Renal cortical epithelial cell (primary cell): ENCODE measurements at regions not wholly inside any gene's neighbourhood (a gene's known extent, or its start where the extent isn't known, plus 50 kb on each side); places are given as distances from the start of the nearest gene placed in this dataset.

Source experiments
- DNase-seq: peaks from one replicate; pipeline ENCODE4 v3.0.0-alpha.2; 2011; ENCODE audit warnings: low read depth

GRCh38 chr10:128963211-128964099 is 503.6 kb upstream of the MGMT start:
- no peak for DNase-seq

- no peak for DNase-seq
These were observed 503.0 kb upstream of the MGMT start for GRCh38 chr10:128964100-128964403.

- DNase-seq, result no peak
These were observed 498.9 kb upstream of the MGMT start for GRCh38 chr10:128967980-128968756.

GRCh38 chr10:128969551-128969950 is 497.5 kb upstream of the MGMT start:
- DNase-seq, result no peak

- no peak for DNase-seq
These were observed 495.5 kb upstream of the MGMT start for GRCh38 chr10:128971374-128972035.

- DNase-seq, result no peak
These were observed 495.0 kb upstream of the MGMT start for GRCh38 chr10:128972036-128972405.

GRCh38 chr10:128973221-128973620 is 493.8 kb upstream of the MGMT start:
- DNase-seq, result no peak

GRCh38 chr10:128976856-128977255 is 490.2 kb upstream of the MGMT start:
- no peak for DNase-seq

GRCh38 chr10:128978211-128978610 is 488.8 kb upstream of the MGMT start:
- DNase-seq, result no peak

GRCh38 chr10:128979405-128979804 is 487.6 kb upstream of the MGMT start:
- DNase-seq, result no peak

GRCh38 chr10:128981251-128981650 is 485.8 kb upstream of the MGMT start:
- DNase-seq, result no peak

- no peak for DNase-seq
These were observed 485.0 kb upstream of the MGMT start for GRCh38 chr10:128981881-128982615.

- DNase-seq, result no peak
These were observed 484.5 kb upstream of the MGMT start for GRCh38 chr10:128982616-128982915.

- DNase-seq, result no peak
These were observed 482.0 kb upstream of the MGMT start for GRCh38 chr10:128985036-128985435.

GRCh38 chr10:128990986-128991385 is 476.1 kb upstream of the MGMT start:
- no peak for DNase-seq

- DNase-seq, result no peak
These were observed 474.3 kb upstream of the MGMT start for GRCh38 chr10:128992770-128993169.

GRCh38 chr10:128993443-128993842 is 473.6 kb upstream of the MGMT start:
- DNase-seq, result no peak

- DNase-seq, result no peak
These were observed 473.0 kb upstream of the MGMT start for GRCh38 chr10:128993911-128994538.

GRCh38 chr10:128994598-128995143 is 472.4 kb upstream of the MGMT start:
- no peak for DNase-seq

GRCh38 chr10:128995676-128996075 is 471.4 kb upstream of the MGMT start:
- no peak for DNase-seq

- DNase-seq, result no peak
These were observed 470.9 kb upstream of the MGMT start for GRCh38 chr10:128996092-128996491.
